ENCODE measurements at regions not wholly inside any gene's neighbourhood (a gene's known extent, or its start where the extent isn't known, plus 50 kb on each side); places are given as distances from the start of the nearest gene placed in this dataset.

GRCh38 chr3:163919154-163919553, 1159.1 kb downstream of the SI start:
- TF ChIP-seq CTCF (tag by site-specific recombination; IDR thresholded peaks at IDR 0.05): no peak
- TF ChIP-seq ZSCAN5A (tag by site-specific recombination; IDR thresholded peaks at IDR 0.05): no peak
- TF ChIP-seq BCL11B (tag by site-specific recombination; IDR thresholded peaks at IDR 0.05; ENCODE audit: low read depth): no peak
- TF ChIP-seq ZNF558 (tag by site-specific recombination; IDR thresholded peaks at IDR 0.05): no peak
- no peak for TF ChIP-seq PATZ1 (tag by site-specific recombination; IDR thresholded peaks at IDR 0.05)
- no peak for TF ChIP-seq SP2 (tag by site-specific recombination; IDR thresholded peaks at IDR 0.05)
- TF ChIP-seq ZNF747 (tag by site-specific recombination; IDR thresholded peaks at IDR 0.05): no peak
- TF ChIP-seq ZNF175 (tag by site-specific recombination; IDR thresholded peaks at IDR 0.05): no peak
- TF ChIP-seq SETDB1 (IDR thresholded peaks at IDR 0.05; ENCODE audit: insufficient read length, low read length): no peak
- no peak for TF ChIP-seq INSM2 (tag by site-specific recombination; IDR thresholded peaks at IDR 0.05)
- TF ChIP-seq REST (tag by site-specific recombination; IDR thresholded peaks at IDR 0.05): no peak
- TF ChIP-seq PRDM1 (tag by site-specific recombination; IDR thresholded peaks at IDR 0.05): no peak
- TF ChIP-seq ZSCAN18 (tag by site-specific recombination; IDR thresholded peaks at IDR 0.05): no peak

All from HEK293 (cell line).